HG03565 (cell line): ENCODE measurements at regions not wholly inside any gene's neighbourhood (a gene's known extent, or its start where the extent isn't known, plus 50 kb on each side); places are given as distances from the start of the nearest gene placed in this dataset.
"Not testable (repeated sequence)": the region's sequence is repeated elsewhere in the genome, so short reads cannot be mapped to it uniquely, and the experiment has no call there.

Source experiments
- ATAC-seq: cut with Tn5 transposase; IDR thresholded peaks from one replicate; pipeline ENCODE4 v1.9.1; 2021; ENCODE audit warnings: mild to moderate bottlenecking, moderate library complexity; ENCODE audit not compliant: unreplicated experiment

GRCh38 chr22:49383909-49384308 lies 443.8 kb downstream of the BRD1 start:
- ATAC-seq = not testable (repeated sequence)

- ATAC-seq = no peak
Observed at GRCh38 chr22:49382451-49382735, 445.3 kb downstream of the BRD1 start.

GRCh38 chr22:49381595-49382450 lies 445.9 kb downstream of the BRD1 start:
- ATAC-seq = no peak

- no peak for ATAC-seq
Observed at GRCh38 chr22:49380828-49381114, 446.9 kb downstream of the BRD1 start.

GRCh38 chr22:49380095-49380827 lies 447.4 kb downstream of the BRD1 start:
- ATAC-seq = no peak

- no peak for ATAC-seq
Observed at GRCh38 chr22:49377306-49377705, 450.4 kb downstream of the BRD1 start.

GRCh38 chr22:49373801-49374226 lies 453.9 kb downstream of the BRD1 start:
- ATAC-seq = no peak

GRCh38 chr22:49373289-49373666 lies 454.4 kb downstream of the BRD1 start:
- ATAC-seq = no peak

- no peak for ATAC-seq
Observed at GRCh38 chr22:49372530-49373288, 455.0 kb downstream of the BRD1 start.

- no peak for ATAC-seq
Observed at GRCh38 chr22:49372111-49372529, 455.6 kb downstream of the BRD1 start.

GRCh38 chr22:49371325-49372110 lies 456.2 kb downstream of the BRD1 start:
- ATAC-seq = no peak

GRCh38 chr22:49370627-49371301 lies 456.9 kb downstream of the BRD1 start:
- no peak for ATAC-seq

- no peak for ATAC-seq
Observed at GRCh38 chr22:49369726-49370626, 457.7 kb downstream of the BRD1 start.

- ATAC-seq = no peak
Observed at GRCh38 chr22:49368976-49369725, 458.5 kb downstream of the BRD1 start.

GRCh38 chr22:49368221-49368975 lies 459.3 kb downstream of the BRD1 start:
- ATAC-seq = no peak

GRCh38 chr22:49367041-49367697 lies 460.5 kb downstream of the BRD1 start:
- no peak for ATAC-seq

GRCh38 chr22:49366437-49366836 lies 461.2 kb downstream of the BRD1 start:
- no peak for ATAC-seq

GRCh38 chr22:49365910-49366309 lies 461.8 kb downstream of the BRD1 start:
- ATAC-seq = no peak
